ENCODE measurements at regions not wholly inside any gene's neighbourhood (a gene's known extent, or its start where the extent isn't known, plus 50 kb on each side); places are given as distances from the start of the nearest gene placed in this dataset.

- no peak for TF ChIP-seq CTCF (IDR thresholded peaks at IDR 0.05)
- TF ChIP-seq POLR2A (IDR thresholded peaks at IDR 0.05): no peak
Observed at GRCh38 chr12:42933461-42934081, 344.0 kb upstream of the PRICKLE1 start.

Measured in adrenal gland (tissue), 5 donors.